ENCODE measurements at regions not wholly inside any gene's neighbourhood (a gene's known extent, or its start where the extent isn't known, plus 50 kb on each side); places are given as distances from the start of the nearest gene placed in this dataset.

GRCh38 chrX:110436523-110436922 lies 77.9 kb downstream of the RTL9 start:
- no peaks in the 10 kb centered on the region for H3K27me3 ChIP-seq (ENCODE audit: insufficient read depth, poor library complexity, severe bottlenecking)
- H3K4me3 ChIP-seq (replicated peaks; ENCODE audit: insufficient read depth, low read length) = no peak overlapping the region
- H3K27ac ChIP-seq (replicated peaks) = no peak overlapping the region
- TF ChIP-seq GABPA (IDR thresholded peaks at IDR 0.05; ENCODE audit: low read depth) (no peak), CTCF (IDR thresholded peaks at IDR 0.05; ENCODE audit: insufficient read depth, low read length) (no peak)
- no peak for DNase-seq (ENCODE audit: low read depth in 1 of 2, low spot score in 1 of 2)

DNA sequence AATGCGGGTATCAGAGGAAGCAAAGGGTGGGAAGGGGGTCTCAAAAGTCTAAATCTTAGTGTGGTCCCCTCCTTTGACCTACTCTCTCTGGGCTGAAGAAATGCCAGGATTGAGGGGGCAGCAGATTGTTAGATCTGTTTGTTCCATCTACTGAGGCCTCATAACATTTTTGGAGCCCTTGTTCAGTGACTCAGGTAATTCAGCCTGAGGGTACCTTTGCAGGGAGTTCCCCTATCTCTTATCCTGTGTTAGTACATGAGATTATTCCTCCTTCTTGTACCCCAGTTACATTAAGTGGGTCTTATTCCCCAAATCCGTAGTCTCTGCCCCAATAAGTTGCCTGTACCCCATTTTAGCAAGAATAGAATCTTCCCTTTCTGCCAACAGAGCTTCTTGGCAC lies 79.0 kb downstream of the RTL9 start:
- Histone ChIP-seq H3K4me3 (replicated peaks; ENCODE audit: insufficient read depth, low read length) (no peak overlapping the region), H3K27me3 (ENCODE audit: insufficient read depth, poor library complexity, severe bottlenecking) (no peaks in the 10 kb centered on the region), H3K27ac (replicated peaks) (no peak overlapping the region)
- TF ChIP-seq SPI1 (IDR thresholded peaks at IDR 0.05; ENCODE audit: borderline replicate concordance, low read depth) (no peak), GABPA (IDR thresholded peaks at IDR 0.05; ENCODE audit: low read depth) (no peak), POLR2AphosphoS5 (IDR thresholded peaks at IDR 0.05; ENCODE audit: low read depth) (no peak)
- TF ChIP-seq, protein P1, sequence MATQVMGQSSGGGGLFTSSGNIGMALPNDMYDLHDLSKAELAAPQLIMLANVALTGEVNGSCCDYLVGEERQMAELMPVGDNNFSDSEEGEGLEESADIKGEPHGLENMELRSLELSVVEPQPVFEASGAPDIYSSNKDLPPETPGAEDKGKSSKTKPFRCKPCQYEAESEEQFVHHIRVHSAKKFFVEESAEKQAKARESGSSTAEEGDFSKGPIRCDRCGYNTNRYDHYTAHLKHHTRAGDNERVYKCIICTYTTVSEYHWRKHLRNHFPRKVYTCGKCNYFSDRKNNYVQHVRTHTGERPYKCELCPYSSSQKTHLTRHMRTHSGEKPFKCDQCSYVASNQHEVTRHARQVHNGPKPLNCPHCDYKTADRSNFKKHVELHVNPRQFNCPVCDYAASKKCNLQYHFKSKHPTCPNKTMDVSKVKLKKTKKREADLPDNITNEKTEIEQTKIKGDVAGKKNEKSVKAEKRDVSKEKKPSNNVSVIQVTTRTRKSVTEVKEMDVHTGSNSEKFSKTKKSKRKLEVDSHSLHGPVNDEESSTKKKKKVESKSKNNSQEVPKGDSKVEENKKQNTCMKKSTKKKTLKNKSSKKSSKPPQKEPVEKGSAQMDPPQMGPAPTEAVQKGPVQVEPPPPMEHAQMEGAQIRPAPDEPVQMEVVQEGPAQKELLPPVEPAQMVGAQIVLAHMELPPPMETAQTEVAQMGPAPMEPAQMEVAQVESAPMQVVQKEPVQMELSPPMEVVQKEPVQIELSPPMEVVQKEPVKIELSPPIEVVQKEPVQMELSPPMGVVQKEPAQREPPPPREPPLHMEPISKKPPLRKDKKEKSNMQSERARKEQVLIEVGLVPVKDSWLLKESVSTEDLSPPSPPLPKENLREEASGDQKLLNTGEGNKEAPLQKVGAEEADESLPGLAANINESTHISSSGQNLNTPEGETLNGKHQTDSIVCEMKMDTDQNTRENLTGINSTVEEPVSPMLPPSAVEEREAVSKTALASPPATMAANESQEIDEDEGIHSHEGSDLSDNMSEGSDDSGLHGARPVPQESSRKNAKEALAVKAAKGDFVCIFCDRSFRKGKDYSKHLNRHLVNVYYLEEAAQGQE (IDR thresholded peaks at IDR 0.05; ENCODE audit: insufficient replicate concordance, low read depth) = no peak
- no peak for DNase-seq (ENCODE audit: low read depth in 1 of 2, low spot score in 1 of 2)

DNA sequence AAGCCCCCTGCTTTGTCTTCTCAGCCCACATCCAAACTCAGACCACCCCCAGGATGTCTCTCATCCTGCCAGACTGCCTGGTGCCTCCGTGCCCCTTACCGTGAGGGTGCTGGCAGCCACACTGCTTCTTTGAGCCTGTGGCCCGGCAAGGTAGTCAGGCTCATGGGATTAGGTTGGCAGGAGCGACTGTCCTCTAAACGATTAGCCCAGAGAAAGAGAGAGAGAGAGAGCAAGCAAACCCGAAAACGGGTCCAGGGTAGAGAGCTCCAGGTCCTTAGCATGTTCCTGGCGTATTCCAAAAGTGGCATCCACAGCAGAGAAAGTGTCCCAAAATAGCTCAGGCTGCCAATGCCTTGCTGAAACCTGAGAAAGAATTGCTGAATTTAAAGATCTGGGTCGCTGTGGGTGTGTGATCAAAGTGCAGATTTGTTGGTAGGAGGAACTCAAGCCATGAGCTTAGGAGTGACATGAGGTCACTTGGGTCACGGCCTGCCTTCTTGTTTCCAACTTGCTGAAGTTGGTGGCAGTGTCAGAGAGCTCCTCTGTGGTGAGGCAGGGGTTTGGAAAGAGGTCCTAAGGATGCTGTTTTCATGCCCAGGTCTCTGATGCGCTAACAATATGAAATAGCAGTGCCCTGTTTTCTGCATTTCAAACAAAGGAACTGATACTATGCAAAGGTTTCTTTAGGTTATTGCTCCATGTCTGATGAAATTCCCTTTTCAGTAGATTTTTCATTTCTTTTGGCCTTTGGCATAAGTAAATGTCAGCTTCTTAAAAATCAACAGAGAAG lies 81.6 kb downstream of the RTL9 start:
- TF ChIP-seq, protein P1 (IDR thresholded peaks at IDR 0.05; ENCODE audit: insufficient replicate concordance, low read depth) = no peak
- TF ChIP-seq SPI1 (IDR thresholded peaks at IDR 0.05; ENCODE audit: borderline replicate concordance, low read depth) (no peak), POLR2AphosphoS5 (IDR thresholded peaks at IDR 0.05; ENCODE audit: low read depth) (no peak), GABPA (IDR thresholded peaks at IDR 0.05; ENCODE audit: low read depth) (no peak), CTCF (IDR thresholded peaks at IDR 0.05; ENCODE audit: insufficient read depth, low read length) (no peak)
- Histone ChIP-seq H3K27ac (replicated peaks) (no peak overlapping the region), H3K4me3 (replicated peaks; ENCODE audit: insufficient read depth, low read length) (no peak overlapping the region), H3K27me3 (ENCODE audit: insufficient read depth, poor library complexity, severe bottlenecking) (peaks cover 2% of the 10 kb centered on the region)
- DNase-seq (ENCODE audit: low read depth in 1 of 2, low spot score in 1 of 2) = no peak

DNA sequence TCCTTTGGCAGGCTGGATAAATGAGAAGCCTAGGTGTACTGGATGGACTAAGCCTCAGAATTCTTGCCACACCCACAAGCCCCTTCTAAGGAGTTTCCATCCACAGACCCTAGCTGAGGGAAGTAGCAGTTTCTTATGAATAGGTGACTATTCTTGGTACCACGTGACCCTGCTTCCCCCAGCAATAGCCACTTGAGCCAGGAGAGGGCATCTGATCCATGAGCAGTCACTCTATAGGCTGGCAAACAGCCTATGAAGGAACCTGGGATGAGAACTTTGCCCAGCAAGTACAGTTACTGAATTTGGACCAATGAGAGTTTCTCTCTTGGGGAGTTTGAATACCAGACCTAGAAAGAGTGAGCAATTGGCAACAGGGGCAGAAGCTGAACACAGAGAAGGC lies 84.0 kb downstream of the RTL9 start:
- no peak overlapping the region for H3K27ac ChIP-seq (replicated peaks)
- no peak overlapping the region for H3K4me3 ChIP-seq (replicated peaks; ENCODE audit: insufficient read depth, low read length)
- DNase-seq (ENCODE audit: low read depth in 1 of 2, low spot score in 1 of 2) = peak; percentile 24 to 25
- H3K27me3 ChIP-seq (ENCODE audit: insufficient read depth, poor library complexity, severe bottlenecking) = peaks cover 4% of the 10 kb centered on the region
- no peak for TF ChIP-seq CTCF (IDR thresholded peaks at IDR 0.05; ENCODE audit: insufficient read depth, low read length)
- no peak for TF ChIP-seq GABPA (IDR thresholded peaks at IDR 0.05; ENCODE audit: low read depth)
